Eye (tissue), 1 donor: ENCODE measurements at regions not wholly inside any gene's neighbourhood (a gene's known extent, or its start where the extent isn't known, plus 50 kb on each side); places are given as distances from the start of the nearest gene placed in this dataset.

Experiments
- DNase-seq: peaks from one replicate; pipeline ENCODE4 v3.0.0-alpha.2; 2015

DNA sequence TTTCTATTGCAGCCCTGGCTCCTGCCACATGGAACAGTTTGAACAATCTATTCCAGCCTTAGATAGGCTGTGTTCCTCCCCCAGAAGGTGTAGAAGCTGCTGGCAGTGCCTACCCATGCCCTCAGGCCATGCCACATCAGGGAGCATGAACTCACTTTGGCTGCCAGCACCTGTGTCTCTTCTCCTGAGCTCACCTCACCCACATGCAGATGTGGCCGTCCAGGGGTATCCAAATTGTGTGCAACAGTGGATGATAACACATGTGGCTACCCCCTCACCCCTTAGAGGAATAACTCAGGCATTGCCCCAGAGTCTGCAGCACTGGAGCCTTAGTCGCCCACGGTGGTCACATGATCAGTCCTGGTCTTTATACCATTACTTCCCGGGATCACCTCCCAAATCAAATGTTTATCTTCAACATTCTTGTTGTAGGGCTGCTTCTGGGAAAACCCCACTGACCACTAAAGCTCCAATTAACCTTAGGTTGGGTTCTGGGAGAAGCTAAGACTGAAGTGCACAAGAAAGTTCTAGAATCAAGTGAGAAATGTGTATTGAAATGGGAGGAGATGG is 110.4 kb downstream of the BANF2 start:
- DNase-seq, result no peak

DNA sequence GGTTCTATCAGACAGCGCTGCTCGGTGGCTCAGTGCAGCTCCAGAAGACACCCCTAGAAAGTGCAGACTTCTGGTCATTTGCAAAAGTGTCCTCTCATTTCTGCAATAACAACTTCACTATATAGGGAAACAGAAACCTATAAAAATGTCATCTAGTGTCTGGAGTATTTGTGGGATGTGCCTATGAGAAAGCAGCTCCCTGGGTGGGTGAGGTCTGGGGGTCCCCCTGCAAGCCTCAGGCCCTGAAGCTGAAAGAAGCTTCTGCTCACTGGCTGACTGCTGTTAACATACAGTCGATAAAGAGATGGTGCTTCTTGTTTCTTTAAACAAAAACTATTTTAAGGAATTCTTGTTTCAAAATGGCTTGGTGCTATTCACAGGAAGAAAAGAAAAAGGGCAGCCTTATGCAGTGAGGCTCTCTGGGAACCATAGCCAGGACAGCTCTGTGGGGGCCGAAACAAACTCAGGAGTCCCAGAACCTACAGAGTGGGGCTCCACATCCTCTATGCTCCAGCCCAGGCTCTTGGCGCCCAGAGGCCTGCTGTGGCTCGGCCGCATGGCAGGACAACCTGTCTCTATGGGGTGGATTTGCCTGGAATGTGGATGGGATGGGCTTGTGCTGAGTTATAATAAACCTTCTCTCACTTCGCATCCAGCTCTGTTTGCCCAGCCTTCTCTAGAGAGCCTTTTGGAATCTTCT is 109.7 kb downstream of the BANF2 start:
- DNase-seq, result no peak

DNA sequence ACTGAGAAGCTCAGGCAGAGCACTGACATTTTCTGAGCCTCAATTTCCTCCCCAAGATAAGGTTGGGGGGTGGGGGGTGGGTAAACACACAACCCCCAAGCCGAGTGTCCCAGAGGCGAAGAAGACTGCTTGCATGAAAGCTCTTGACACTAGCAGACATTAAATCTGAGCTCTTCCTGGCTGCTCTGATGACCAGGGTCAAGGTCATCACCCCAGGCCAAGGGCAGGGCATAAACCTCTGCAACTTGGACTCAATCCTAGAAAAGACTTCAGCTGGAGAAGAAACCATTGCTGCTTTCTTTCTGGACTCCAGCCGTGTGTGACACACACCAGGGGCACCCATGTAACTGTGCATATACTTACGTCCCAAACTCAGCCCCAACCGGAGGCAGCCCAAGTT is 109.0 kb downstream of the BANF2 start:
- DNase-seq, result no peak

DNA sequence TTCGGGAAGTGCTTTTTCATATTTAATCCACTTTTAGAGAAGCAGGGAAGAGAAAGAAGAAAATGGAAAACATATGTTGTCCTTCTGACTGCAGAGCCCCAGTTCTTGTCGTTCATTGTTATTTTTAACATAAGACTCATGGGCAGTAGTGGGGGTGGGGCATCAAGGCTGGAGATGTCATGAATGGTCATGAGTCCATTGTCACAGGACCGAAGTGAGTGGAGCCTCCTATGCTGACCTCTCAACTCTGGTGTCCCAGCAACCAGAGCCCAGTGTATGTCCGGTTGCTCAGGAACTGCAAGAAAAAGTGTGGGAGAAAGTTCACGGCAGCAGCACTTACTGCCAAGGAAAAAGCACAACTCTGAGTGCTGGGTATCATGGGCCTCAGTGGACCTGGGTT is 108.6 kb downstream of the BANF2 start:
- peak; percentile 54 for DNase-seq

DNA sequence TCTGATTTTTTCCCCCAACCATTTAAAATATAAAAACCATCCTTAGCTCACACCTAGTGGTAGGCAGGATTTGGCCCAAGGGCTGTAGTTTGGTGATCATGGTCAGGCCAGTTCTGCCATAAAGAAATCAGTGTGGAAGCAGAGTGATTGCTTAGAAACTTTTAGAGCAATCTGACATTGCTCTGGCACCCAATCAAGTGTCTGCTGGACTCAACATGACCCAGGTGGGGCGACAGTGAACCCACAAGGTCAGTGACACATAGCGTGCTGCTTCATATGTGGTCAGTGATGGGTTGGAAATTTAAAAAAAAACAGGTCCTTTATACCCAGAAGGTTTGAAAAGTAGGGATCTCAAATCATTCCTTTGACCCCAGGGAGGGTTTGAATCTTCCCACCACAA is 107.9 kb downstream of the BANF2 start:
- DNase-seq, result no peak

DNA sequence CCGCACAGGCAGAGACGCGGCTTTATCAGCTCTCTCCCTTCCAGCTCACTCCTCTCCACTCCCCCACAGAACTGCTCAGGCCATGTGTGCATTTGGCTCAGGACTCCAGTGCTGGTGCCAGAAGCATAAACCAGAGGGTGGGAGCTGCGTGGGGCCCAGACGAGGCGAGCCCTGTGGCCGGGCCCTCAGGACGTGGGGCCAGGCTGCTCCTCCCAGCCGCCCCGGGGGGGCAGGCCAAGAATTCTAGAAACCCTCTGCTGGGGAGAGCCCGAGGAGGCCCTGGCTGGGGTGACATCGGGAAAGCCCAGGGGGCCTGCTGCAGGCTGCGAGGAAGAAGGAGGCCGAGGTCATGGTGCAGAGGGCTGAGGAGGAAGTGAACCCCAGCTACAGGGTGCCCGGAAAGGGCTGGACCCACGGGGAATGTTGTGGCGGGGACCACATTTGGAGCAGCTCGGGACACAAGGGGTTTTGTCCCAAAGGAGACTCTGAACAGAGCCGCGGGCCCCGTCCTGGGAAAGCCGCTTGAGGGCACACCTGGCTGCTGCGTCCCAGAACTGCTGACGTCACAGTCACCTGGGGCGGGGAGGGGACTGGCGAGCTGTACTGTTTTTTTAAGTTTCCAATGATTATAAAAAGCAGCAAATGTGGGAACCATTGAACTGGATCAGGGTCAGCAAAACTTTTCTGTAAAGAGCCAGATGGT is 107.1 kb downstream of the BANF2 start:
- DNase-seq, result peak; percentile 76

DNA sequence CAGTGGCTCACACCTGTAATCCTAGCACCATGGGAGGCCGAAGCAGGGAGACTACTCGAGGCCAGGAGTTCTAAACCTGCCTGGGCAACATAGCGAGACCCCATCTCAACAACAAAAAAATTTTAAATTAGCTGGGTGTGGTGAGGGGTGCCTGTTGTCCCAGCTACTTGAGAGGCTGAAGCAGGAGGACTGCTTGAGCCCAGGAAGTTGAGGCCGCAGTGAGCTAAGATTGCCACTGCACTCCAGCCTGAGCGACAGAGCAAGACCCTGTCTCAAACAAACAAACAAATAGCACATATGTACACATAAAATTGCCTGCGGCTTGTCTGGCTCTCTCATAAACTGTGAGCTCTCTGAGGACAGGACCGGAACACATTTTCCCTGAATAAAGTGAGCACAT is 106.3 kb downstream of the BANF2 start:
- no peak for DNase-seq

DNA sequence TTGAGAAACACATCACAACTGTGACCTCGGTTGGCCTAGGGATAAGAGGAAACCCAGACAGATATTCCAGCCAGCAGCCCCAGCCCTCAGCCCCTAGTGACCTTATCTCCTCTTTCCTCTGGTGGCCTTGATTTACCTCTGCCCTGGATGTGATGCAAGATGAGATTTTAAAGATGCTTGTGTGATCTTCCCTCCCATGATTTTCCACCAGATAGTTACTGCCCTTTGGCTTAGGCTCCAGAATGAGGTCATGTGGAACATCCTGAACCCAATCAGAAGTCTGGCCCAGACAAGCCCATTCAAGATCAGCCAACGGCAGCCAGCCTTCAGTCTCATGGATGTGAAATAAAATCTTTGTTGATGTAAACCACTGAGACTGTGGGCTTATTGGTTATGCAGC is 104.0 kb downstream of the BANF2 start:
- no peak for DNase-seq

DNA sequence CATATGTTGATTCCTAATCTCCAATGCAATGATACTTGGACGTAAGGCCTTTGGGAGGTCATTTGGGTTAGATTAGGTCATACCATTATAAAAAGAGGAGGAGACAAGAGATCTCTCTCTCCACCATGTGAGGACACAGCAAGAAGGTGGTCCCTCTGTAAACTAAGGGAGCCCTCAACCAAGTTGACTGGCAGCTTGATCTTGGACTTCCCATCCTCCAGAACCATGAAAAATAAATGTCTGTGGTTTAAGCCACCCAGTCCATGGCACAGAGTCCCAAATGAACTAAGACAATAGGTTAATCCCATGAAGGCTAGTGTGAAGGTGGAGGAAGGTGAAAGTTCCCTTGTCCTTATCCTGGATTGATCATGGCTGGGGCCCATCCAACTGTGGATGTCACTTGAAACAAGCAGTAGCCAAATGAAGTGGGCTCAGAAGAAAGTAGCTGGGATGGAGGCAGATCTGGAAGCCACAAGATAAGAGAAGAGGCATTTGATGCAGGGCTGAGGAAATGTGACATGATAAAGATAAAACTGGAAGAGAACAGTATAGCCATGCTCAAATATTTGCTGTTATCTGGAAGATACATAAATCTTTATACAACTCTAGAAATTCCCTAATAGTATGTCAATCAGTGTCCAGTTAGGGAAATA is 99.9 kb downstream of the BANF2 start:
- DNase-seq, result no peak

DNA sequence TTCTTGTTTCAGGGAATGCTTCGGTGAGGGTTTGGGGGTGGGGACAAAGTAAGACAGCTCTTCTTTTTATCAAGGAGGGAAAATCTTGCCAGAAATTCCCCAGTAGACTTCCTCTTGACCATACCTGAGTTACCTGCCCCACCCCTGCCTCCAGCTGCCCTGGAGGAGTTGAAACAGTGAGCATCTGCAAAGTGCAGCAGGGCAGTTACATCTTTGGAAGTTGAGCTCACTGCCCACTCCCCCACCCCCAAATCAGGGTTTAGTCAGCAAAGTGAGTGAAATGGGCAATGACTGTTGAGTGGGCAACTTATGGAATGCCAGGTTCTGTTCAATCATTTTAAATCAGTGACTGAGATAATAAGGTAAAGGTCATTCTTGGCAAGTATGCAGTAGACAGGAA is 98.8 kb downstream of the BANF2 start:
- DNase-seq, result no peak

DNA sequence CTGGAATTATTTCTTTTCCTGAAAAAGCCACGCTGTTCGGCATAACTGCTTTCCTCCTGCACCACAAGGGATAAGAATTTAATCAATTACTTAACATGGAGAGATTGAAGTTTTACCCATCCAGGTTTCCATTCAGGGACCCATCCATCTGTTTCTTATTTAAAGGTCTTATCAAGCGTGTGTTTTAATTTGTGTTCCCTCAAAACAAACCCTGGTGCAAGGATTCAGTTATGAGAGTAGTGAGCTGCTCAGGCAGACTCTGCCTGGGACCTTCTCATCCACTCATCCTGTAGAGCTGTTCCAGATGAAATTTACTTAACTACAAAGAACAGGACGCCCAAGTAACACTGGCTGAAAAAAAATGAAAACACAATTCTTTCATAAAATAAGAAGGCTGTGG is 97.8 kb downstream of the BANF2 start:
- no peak for DNase-seq

DNA sequence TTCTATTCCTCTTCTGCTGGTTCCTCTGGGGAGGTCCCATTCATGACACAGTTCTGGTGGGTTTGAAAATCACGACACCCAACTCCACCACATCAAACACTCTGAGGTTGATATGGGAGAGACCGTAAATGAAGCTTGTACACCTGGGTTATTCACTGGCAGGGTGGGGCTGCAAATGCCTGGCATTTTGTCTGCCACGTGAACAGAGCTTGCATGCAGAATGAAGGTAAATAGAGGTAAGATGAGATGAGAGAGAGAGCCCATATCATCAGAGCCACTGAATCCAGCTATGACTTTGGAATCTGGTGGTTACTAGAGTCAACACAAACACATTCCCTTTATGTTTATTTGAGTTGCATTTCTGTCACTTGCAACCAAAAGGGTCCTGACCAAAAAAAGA is 97.4 kb downstream of the BANF2 start:
- DNase-seq, result no peak

DNA sequence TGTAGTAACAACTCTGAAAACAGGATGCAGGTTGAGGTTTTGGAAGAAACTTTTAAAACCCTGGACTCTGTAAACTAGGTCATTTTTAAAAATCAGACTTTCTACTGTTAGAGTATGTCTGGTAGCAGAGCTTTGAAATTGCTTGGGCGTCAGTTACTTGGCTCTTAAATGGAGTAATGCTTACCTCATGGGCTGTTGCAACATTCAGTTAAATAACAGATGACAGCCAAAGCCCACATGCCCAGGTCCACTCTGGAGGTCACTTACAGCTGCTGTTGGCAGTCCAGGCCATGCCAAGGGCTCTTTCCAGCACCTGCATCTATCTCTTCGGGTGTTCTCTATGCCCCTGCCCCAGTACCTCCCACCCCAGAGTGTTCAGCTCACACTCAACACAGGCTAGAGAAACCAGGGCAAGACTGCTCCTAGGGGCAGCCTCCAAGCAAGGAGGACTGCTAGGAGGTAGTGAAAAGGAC is 96.4 kb downstream of the BANF2 start:
- DNase-seq, result no peak

DNA sequence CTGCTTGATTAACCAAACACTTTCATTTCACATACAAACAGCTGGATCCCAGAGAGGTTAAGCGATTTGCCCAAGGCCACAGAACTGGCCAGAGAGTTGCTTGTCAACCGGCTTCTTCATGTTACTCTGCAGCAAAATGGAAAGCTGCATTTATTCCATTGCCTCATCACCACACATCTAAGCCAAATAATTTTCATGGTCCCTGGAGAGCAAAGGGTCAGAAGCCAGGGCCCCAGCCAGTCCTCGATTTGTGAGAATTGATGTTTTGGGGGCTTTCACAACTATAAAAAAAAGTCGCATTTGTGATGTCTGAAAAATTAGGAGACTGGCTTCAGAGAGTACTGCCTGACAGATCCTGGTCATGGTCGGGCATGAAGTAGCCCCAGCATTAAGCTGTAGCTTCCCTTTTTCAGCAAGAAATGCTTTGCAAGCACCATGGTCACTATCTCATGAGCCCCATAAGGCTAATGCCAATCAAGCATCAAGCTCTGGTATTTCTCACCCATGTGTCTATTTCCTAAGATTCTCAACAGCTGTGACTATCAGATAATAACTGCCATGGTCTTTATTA is 95.8 kb downstream of the BANF2 start:
- DNase-seq, result no peak

DNA sequence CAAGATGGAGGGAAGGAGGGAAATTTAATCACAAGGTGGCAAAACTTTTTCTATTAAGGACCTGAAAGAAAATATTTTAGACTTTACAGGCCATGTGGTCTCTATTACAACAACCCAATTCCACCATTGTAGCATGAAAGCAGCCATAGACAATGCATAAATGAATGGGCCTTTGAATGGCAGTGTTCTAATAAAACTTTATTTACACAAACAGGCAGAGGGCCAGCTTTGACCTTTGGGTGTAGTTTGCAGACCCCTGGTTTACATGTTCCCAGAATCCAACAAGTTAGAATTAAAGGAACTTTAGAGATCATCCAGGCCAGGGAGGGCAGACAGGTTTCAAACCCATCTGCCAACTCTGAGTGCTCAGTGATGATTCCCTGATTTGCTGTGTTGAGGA is 95.2 kb downstream of the BANF2 start:
- DNase-seq, result no peak

DNA sequence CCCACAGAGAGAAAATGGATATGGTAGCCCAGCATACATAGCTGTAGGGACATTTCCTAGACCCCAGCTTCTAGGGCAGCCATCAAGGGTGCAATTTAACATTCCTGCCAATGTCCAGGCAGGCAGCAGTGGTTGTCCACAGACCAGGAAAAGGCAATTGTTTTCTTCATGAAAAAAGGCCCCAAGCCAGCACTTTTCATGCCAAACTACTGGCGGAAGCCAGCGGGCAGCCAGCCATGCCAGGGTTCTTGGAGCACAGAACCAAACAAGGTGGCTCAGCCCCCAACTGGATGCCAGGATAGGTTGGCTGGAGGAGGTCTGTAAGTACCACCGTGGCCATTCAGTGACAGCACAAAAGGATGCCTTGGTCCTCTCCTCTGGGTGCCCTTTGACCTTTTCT is 94.6 kb downstream of the BANF2 start:
- no peak for DNase-seq

DNA sequence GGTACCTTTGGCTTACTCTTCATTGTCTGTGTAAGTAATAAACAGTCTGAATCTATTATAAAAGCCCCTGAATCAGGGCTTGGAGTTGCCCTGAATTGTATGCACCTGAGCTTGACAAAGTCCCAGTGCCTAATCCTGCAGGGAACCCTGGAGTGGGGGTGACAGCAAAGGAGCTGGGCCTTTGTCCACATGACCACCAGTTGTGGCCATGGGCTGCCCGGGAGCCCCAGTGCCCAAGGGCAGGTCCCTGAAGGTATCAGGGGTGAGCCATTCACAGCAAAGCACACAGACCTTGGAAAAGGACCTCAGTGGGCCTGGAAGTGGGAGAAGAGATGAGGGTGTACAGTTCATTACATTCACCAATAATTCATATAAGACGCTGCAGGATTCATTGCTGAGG is 94.2 kb downstream of the BANF2 start:
- DNase-seq, result no peak

DNA sequence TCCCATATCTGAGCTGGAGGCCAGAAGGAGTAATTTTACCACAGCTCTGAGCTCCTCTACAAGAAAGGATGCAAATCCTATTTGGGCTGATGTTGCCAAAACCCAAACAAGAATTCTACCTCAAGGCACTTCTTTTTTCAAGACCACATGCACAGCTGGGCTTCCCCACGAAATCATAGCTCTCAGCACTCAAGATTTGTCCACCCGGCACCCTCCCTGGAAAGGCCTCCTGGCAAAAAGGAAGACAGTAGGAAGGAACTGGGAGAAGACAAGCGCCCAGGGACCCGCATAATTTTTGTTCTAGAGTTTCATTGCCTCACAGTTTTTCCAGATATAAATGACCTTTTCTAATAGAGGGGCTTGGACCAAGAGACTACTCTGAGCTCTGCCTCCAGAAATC is 90.5 kb downstream of the BANF2 start:
- no peak for DNase-seq

DNA sequence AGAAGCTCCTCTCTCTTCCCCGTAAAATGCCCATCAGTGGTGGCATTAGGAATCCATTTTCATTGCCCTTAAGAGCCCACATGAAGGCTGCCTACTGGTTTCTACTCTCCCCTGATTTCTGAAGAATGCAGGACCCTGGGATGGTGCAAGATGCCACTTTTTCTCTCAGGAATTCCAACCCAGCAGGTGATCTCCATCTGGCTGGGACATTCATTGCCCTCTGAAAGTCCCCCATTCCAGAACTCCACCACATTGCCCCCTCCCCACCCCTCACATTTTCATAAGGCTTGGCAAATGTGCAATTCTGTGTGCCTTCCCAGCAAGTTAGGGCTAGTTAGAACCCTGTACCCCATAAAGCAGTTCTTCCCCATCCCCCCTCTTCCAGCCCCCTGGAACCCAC is 88.0 kb downstream of the BANF2 start:
- DNase-seq, result no peak

DNA sequence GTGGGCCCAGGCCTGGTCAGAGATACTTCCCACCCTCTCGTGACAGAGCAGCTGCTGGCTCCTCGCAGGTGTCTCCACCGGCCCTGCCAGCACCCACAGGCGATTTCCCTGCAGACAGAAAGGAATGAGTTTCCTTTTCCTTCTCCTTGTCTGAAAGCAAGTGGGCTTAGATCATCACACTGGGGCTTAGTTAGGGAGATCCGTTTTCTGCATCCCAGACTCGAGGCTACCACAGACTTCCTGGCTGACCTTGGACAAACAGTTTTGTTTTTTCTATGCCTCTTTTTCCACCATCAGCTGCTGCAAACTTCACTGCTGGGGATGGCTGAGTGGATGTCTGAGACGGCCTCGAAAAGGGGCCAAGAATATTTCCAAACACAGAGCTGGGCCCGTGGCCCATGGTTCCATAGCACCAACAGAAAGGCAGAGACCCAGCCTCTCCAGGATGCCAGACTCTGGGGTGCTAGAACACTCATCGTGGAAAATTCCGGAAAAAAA is 86.5 kb downstream of the BANF2 start:
- DNase-seq, result no peak
